ENCODE measurements at regions not wholly inside any gene's neighbourhood (a gene's known extent, or its start where the extent isn't known, plus 50 kb on each side); places are given as distances from the start of the nearest gene placed in this dataset.

GRCh38 chr13:22082030-22082429 lies 411.2 kb downstream of the FGF9 start:
- Histone ChIP-seq H3K9ac (ENCODE audit: low read length) (no peak overlapping the region), H3K4me3 (ENCODE audit: low read depth in 1 of 2, low read length in 2 of 2) (no peak overlapping the region), H3K9me3 (ENCODE audit: low read length) (no peaks in the 10 kb centered on the region), H3K4me1 (ENCODE audit: insufficient read depth, low read length) (no peaks in the 10 kb centered on the region), H3K27ac (ENCODE audit: low read depth, low read length) (no peak overlapping the region), H3K27me3 (ENCODE audit: control insufficient read depth in 1 of 2, insufficient read depth in 2 of 2, low read length in 2 of 2) (no peaks in the 10 kb centered on the region), H3K36me3 (ENCODE audit: insufficient read depth, low read length) (no peaks in the 10 kb centered on the region)

- Histone ChIP-seq H3K4me1 (ENCODE audit: insufficient read depth, low read length) (no peaks in the 10 kb centered on the region), H3K27ac (ENCODE audit: low read depth, low read length) (no peak overlapping the region), H3K27me3 (ENCODE audit: control insufficient read depth in 1 of 2, insufficient read depth in 2 of 2, low read length in 2 of 2) (no peaks in the 10 kb centered on the region), H3K4me3 (ENCODE audit: low read depth in 1 of 2, low read length in 2 of 2) (no peak overlapping the region), H3K9me3 (ENCODE audit: low read length) (no peaks in the 10 kb centered on the region), H3K9ac (ENCODE audit: low read length) (no peak overlapping the region), H3K36me3 (ENCODE audit: insufficient read depth, low read length) (no peaks in the 10 kb centered on the region)
These were observed 411.7 kb downstream of the FGF9 start for GRCh38 chr13:22082437-22083100.

DNA sequence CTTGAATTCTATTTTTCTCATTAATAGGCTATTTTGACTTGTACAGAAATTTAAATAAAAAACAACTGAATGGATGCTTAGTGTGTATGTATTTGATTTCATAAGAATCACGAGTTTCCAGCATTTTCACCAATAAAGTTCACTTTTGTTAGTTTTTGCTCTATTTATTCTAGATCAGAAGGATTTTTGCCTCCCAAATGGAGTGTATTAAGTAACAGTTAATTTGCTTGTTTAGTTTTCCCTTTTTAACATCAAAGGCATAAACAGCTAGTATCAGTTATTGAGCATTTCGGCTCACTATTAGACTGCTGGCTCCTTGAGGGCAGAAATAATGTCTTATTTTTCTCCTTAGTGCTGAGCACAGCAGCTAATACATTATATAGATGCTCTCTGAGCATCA lies 414.1 kb downstream of the FGF9 start:
- Histone ChIP-seq H3K9ac (ENCODE audit: low read length) (no peak overlapping the region), H3K27ac (ENCODE audit: low read depth, low read length) (no peak overlapping the region), H3K4me3 (ENCODE audit: low read depth in 1 of 2, low read length in 2 of 2) (no peak overlapping the region), H3K4me1 (ENCODE audit: insufficient read depth, low read length) (no peaks in the 10 kb centered on the region), H3K9me3 (ENCODE audit: low read length) (no peaks in the 10 kb centered on the region), H3K36me3 (ENCODE audit: insufficient read depth, low read length) (no peaks in the 10 kb centered on the region), H3K27me3 (ENCODE audit: control insufficient read depth in 1 of 2, insufficient read depth in 2 of 2, low read length in 2 of 2) (no peaks in the 10 kb centered on the region)

GRCh38 chr13:22086597-22087330 lies 415.9 kb downstream of the FGF9 start:
- Histone ChIP-seq H3K36me3 (ENCODE audit: insufficient read depth, low read length) (no peaks in the 10 kb centered on the region), H3K9ac (ENCODE audit: low read length) (no peak overlapping the region), H3K27ac (ENCODE audit: low read depth, low read length) (no peak overlapping the region)

GRCh38 chr13:22090106-22090505 lies 419.2 kb downstream of the FGF9 start:
- H3K9me3 ChIP-seq (ENCODE audit: low read length): no peaks in the 10 kb centered on the region
- no peaks in the 10 kb centered on the region for H3K27me3 ChIP-seq (ENCODE audit: control insufficient read depth in 1 of 2, insufficient read depth in 2 of 2, low read length in 2 of 2)
- no peaks in the 10 kb centered on the region for H3K4me1 ChIP-seq (ENCODE audit: insufficient read depth, low read length)
- H3K36me3 ChIP-seq (ENCODE audit: insufficient read depth, low read length): no peaks in the 10 kb centered on the region
- no peak overlapping the region for H3K9ac ChIP-seq (ENCODE audit: low read length)
- no peak overlapping the region for H3K4me3 ChIP-seq (ENCODE audit: low read depth in 1 of 2, low read length in 2 of 2)
- H3K27ac ChIP-seq (ENCODE audit: low read depth, low read length): no peak overlapping the region

More at GRCh38 chr13:22086597-22087330, 415.9 kb downstream of the FGF9 start:
- Histone ChIP-seq H3K27me3 (ENCODE audit: control insufficient read depth in 1 of 2, insufficient read depth in 2 of 2, low read length in 2 of 2) (no peaks in the 10 kb centered on the region), H3K4me1 (ENCODE audit: insufficient read depth, low read length) (no peaks in the 10 kb centered on the region), H3K4me3 (ENCODE audit: low read depth in 1 of 2, low read length in 2 of 2) (no peak overlapping the region), H3K9me3 (ENCODE audit: low read length) (no peaks in the 10 kb centered on the region)

- no peaks in the 10 kb centered on the region for H3K27me3 ChIP-seq (ENCODE audit: control insufficient read depth in 1 of 2, insufficient read depth in 2 of 2, low read length in 2 of 2)
- H3K27ac ChIP-seq (ENCODE audit: low read depth, low read length): no peak overlapping the region
- no peaks in the 10 kb centered on the region for H3K9me3 ChIP-seq (ENCODE audit: low read length)
- H3K36me3 ChIP-seq (ENCODE audit: insufficient read depth, low read length): no peaks in the 10 kb centered on the region
- H3K4me1 ChIP-seq (ENCODE audit: insufficient read depth, low read length): no peaks in the 10 kb centered on the region
- no peak overlapping the region for H3K9ac ChIP-seq (ENCODE audit: low read length)
- H3K4me3 ChIP-seq (ENCODE audit: low read depth in 1 of 2, low read length in 2 of 2): no peak overlapping the region
These were observed 420.5 kb downstream of the FGF9 start for GRCh38 chr13:22091222-22091970.

DNA sequence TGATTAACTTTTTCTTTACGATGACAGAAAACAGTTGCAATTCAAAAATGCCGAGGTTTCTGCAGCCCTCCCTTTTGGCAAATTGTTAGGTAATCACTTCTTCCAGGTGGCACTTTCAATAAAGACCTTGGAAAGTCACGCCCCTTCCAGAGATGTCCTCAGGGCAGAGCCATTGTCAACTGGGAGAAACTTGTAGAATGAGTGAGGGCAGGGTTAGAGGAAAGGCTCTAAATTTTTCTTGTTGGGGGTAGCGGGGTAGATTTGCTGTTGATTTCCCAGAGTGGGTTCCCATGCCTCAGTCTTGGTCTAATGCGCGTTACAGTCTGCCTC lies 421.1 kb downstream of the FGF9 start:
- no peak overlapping the region for H3K9ac ChIP-seq (ENCODE audit: low read length)
- H3K9me3 ChIP-seq (ENCODE audit: low read length): no peaks in the 10 kb centered on the region
- no peaks in the 10 kb centered on the region for H3K27me3 ChIP-seq (ENCODE audit: control insufficient read depth in 1 of 2, insufficient read depth in 2 of 2, low read length in 2 of 2)
- H3K4me3 ChIP-seq (ENCODE audit: low read depth in 1 of 2, low read length in 2 of 2): no peak overlapping the region
- no peaks in the 10 kb centered on the region for H3K36me3 ChIP-seq (ENCODE audit: insufficient read depth, low read length)
- H3K4me1 ChIP-seq (ENCODE audit: insufficient read depth, low read length): no peaks in the 10 kb centered on the region
- H3K27ac ChIP-seq (ENCODE audit: low read depth, low read length): no peak overlapping the region

DNA sequence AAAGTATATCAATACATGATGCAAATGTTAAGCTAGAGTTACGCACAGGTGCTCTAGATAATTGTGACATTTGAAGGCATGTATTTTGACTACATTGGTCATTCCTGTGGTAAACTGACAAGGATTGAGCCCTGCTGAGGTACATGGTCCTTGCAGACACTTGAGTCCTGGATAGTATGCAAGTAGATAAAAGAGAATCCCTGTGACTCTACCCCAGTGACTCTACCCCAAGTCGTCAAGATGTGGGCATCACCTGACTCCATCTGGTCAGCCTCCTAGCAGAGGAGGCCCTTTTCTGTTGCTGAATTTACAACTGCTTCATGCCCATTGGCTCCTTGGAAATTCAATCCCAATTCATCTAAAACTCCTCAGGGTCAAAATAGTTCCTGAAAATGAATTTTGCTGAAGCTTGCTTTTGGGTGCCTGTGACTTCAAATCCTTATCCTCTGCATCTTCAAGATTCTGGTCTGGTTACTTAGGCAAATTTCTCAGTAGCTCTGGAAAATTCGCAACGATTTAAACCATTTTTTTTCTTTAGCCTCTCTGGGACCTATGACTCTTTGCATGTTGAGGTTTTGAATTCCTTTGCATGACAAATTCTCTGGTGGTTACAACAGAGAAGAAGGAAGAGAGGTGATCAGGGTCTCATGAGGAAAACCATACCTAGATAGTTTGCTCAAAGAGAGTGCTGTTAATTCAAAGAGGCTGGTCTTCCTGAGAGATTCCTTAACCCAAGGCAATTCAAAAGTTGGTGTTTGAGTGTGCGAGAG lies 422.1 kb downstream of the FGF9 start:
- H3K27me3 ChIP-seq (ENCODE audit: control insufficient read depth in 1 of 2, insufficient read depth in 2 of 2, low read length in 2 of 2): no peaks in the 10 kb centered on the region
- no peak overlapping the region for H3K9ac ChIP-seq (ENCODE audit: low read length)
- H3K9me3 ChIP-seq (ENCODE audit: low read length): no peaks in the 10 kb centered on the region
- H3K4me3 ChIP-seq (ENCODE audit: low read depth in 1 of 2, low read length in 2 of 2): no peak overlapping the region
- no peaks in the 10 kb centered on the region for H3K4me1 ChIP-seq (ENCODE audit: insufficient read depth, low read length)
- H3K36me3 ChIP-seq (ENCODE audit: insufficient read depth, low read length): no peaks in the 10 kb centered on the region
- H3K27ac ChIP-seq (ENCODE audit: low read depth, low read length): no peak overlapping the region

DNA sequence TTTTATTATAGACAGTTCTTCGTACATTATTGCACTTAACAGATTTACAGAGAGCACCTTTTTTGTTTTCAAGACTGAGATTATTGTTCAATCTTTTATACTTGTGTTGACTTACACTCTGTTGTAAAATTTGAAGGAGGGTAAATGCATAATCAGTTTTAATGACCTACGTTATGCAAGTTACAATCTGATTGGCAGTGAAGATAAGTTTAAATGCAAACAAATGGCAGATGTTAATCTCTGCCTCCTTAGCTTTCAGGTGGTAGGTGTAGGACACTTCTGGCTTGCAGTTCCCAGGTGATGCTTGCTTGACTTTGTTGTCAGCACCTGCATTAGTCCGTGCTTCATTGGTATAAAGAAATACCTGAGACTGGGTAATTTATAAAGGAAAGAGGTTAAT lies 424.9 kb downstream of the FGF9 start:
- Histone ChIP-seq H3K4me3 (ENCODE audit: low read depth in 1 of 2, low read length in 2 of 2) (no peak overlapping the region), H3K4me1 (ENCODE audit: insufficient read depth, low read length) (no peaks in the 10 kb centered on the region), H3K27ac (ENCODE audit: low read depth, low read length) (no peak overlapping the region), H3K9me3 (ENCODE audit: low read length) (no peaks in the 10 kb centered on the region), H3K27me3 (ENCODE audit: control insufficient read depth in 1 of 2, insufficient read depth in 2 of 2, low read length in 2 of 2) (no peaks in the 10 kb centered on the region), H3K36me3 (ENCODE audit: insufficient read depth, low read length) (no peaks in the 10 kb centered on the region), H3K9ac (ENCODE audit: low read length) (no peak overlapping the region)

GRCh38 chr13:22099585-22099984 lies 428.7 kb downstream of the FGF9 start:
- no peak overlapping the region for H3K9ac ChIP-seq (ENCODE audit: low read length)
- H3K27me3 ChIP-seq (ENCODE audit: control insufficient read depth in 1 of 2, insufficient read depth in 2 of 2, low read length in 2 of 2): no peaks in the 10 kb centered on the region
- no peak overlapping the region for H3K4me3 ChIP-seq (ENCODE audit: low read depth in 1 of 2, low read length in 2 of 2)
- no peaks in the 10 kb centered on the region for H3K9me3 ChIP-seq (ENCODE audit: low read length)
- no peaks in the 10 kb centered on the region for H3K36me3 ChIP-seq (ENCODE audit: insufficient read depth, low read length)
- no peak overlapping the region for H3K27ac ChIP-seq (ENCODE audit: low read depth, low read length)
- no peaks in the 10 kb centered on the region for H3K4me1 ChIP-seq (ENCODE audit: insufficient read depth, low read length)

DNA sequence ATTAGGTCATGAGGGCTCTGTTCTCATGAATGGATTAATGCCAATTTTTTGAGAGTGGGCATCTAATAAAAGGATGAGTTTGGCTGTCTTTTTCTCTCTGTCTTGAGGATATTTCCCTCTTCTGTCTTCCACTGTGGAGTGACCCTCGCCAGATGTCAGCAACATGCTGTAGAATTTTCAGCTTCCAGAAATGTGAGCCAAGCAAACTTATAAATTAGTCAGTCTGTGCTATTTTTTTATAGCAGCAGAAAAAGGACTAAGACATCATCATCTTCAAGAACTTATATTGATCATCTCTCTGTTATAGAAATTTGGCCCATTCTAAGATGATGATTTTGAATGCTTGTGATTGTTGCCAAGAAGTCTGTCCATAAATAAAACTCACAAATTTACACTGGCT lies 431.4 kb downstream of the FGF9 start:
- H3K27ac ChIP-seq (ENCODE audit: low read depth, low read length): no peak overlapping the region
- H3K27me3 ChIP-seq (ENCODE audit: control insufficient read depth in 1 of 2, insufficient read depth in 2 of 2, low read length in 2 of 2): no peaks in the 10 kb centered on the region
- H3K4me3 ChIP-seq (ENCODE audit: low read depth in 1 of 2, low read length in 2 of 2): no peak overlapping the region
- no peaks in the 10 kb centered on the region for H3K4me1 ChIP-seq (ENCODE audit: insufficient read depth, low read length)
- H3K9me3 ChIP-seq (ENCODE audit: low read length): no peaks in the 10 kb centered on the region
- no peak overlapping the region for H3K9ac ChIP-seq (ENCODE audit: low read length)
- H3K36me3 ChIP-seq (ENCODE audit: insufficient read depth, low read length): no peaks in the 10 kb centered on the region

Measured in muscle layer of colon (tissue), 2 donors.